Hematopoietic multipotent progenitor cell (in vitro differentiated cells): ENCODE measurements at regions not wholly inside any gene's neighbourhood (a gene's known extent, or its start where the extent isn't known, plus 50 kb on each side); places are given as distances from the start of the nearest gene placed in this dataset.
A peak's percentile ranks its signal among the peaks of the same experiment; 100 is the strongest.
"Not testable (repeated sequence)": the region's sequence is repeated elsewhere in the genome, so short reads cannot be mapped to it uniquely, and the experiment has no call there.

Experiments used
- DNase-seq, 3 donors: peaks; one replicate each; pipeline ENCODE4 v3.0.0-alpha.2; 2011 to 2015; ENCODE audit warnings: low read depth in 2 of 3, low spot score in 2 of 3

GRCh38 chr4:82301390-82301789 is 72.4 kb downstream of the HNRNPD start:
- DNase-seq: not testable (repeated sequence)

- DNase-seq: peak in 2 of 3 donors; percentile 69 to 83
Measured at GRCh38 chr4:82293304-82293703, 80.5 kb downstream of the HNRNPD start.

GRCh38 chr4:82287720-82288119 is 86.1 kb downstream of the HNRNPD start:
- DNase-seq: no peak

- peak; percentile 90 to 100 (median 99) for DNase-seq
Measured at GRCh38 chr4:82284858-82285805, 88.7 kb downstream of the HNRNPD start.

GRCh38 chr4:82284475-82284857 is 89.3 kb downstream of the HNRNPD start:
- peak in 1 of 3 donors; percentile 5 for DNase-seq

GRCh38 chr4:82282875-82283274 is 90.9 kb downstream of the HNRNPD start:
- no peak for DNase-seq

GRCh38 chr4:82279550-82279949 is 94.2 kb downstream of the HNRNPD start:
- not testable (repeated sequence) for DNase-seq

- DNase-seq: no peak
Measured at GRCh38 chr4:82276332-82276640, 97.5 kb downstream of the HNRNPD start.

GRCh38 chr4:82275431-82276331 is 98.1 kb downstream of the HNRNPD start:
- DNase-seq: no peak

- not testable (repeated sequence) for DNase-seq
Measured at GRCh38 chr4:82274700-82275099, 99.1 kb downstream of the HNRNPD start.

- not testable (repeated sequence) for DNase-seq
Measured at GRCh38 chr4:82272523-82272922, 101.3 kb downstream of the HNRNPD start.

GRCh38 chr4:82271915-82272480 is 101.8 kb downstream of the HNRNPD start:
- DNase-seq: not testable (repeated sequence)

GRCh38 chr4:82268826-82269193 is 105.0 kb downstream of the HNRNPD start:
- DNase-seq: no peak

GRCh38 chr4:82268050-82268825 is 105.6 kb downstream of the HNRNPD start:
- DNase-seq: peak in 2 of 3 donors; percentile 46 to 69

- DNase-seq: no peak
Measured at GRCh38 chr4:82267506-82267905, 106.3 kb downstream of the HNRNPD start.

GRCh38 chr4:82266345-82266744 is 107.4 kb downstream of the HNRNPD start:
- DNase-seq: no peak

GRCh38 chr4:82261084-82261483 is 112.7 kb downstream of the HNRNPD start:
- no peak for DNase-seq

GRCh38 chr4:82260632-82261031 is 113.2 kb downstream of the HNRNPD start:
- DNase-seq: no peak

GRCh38 chr4:82256718-82257117 is 117.1 kb downstream of the HNRNPD start:
- DNase-seq: no peak

- no peak for DNase-seq
Measured at GRCh38 chr4:82255657-82256056, 118.1 kb downstream of the HNRNPD start.
